GM19238 (cell line): ENCODE measurements at regions not wholly inside any gene's neighbourhood (a gene's known extent, or its start where the extent isn't known, plus 50 kb on each side); places are given as distances from the start of the nearest gene placed in this dataset.

Experiments used
- DNase-seq: peaks from one replicate; pipeline ENCODE4 v3.0.0; 2011; ENCODE audit warnings: low spot score; ENCODE audit not compliant: insufficient read length

GRCh38 chr11:45089676-45090499 is 56.6 kb upstream of the PRDM11 start:
- DNase-seq = no peak

- no peak for DNase-seq
These were observed 55.8 kb upstream of the PRDM11 start for GRCh38 chr11:45090607-45091006.

- no peak for DNase-seq
These were observed 54.7 kb upstream of the PRDM11 start for GRCh38 chr11:45091563-45092403.

- no peak for DNase-seq
These were observed 54.0 kb upstream of the PRDM11 start for GRCh38 chr11:45092404-45092785.

GRCh38 chr11:45092901-45093760 is 53.3 kb upstream of the PRDM11 start:
- DNase-seq = no peak

GRCh38 chr11:45093761-45094455 is 52.5 kb upstream of the PRDM11 start:
- DNase-seq = no peak

- no peak for DNase-seq
These were observed 51.3 kb upstream of the PRDM11 start for GRCh38 chr11:45094958-45095690.

- no peak for DNase-seq
These were observed 50.8 kb upstream of the PRDM11 start for GRCh38 chr11:45095691-45096010.

GRCh38 chr11:45096636-45097035 is 49.8 kb upstream of the PRDM11 start:
- no peak for DNase-seq
